Stimulated activated CD8-positive, alpha-beta memory T cell treated with anti-CD3 and anti-CD28 coated beads, Interleukin-7, amount 100 ng/mL, for 1 hour (primary cell): ENCODE measurements at regions not wholly inside any gene's neighbourhood (a gene's known extent, or its start where the extent isn't known, plus 50 kb on each side); places are given as distances from the start of the nearest gene placed in this dataset.

Source experiments
- DNase-seq, 2 donors: peaks; one replicate each; pipeline ENCODE4 v3.0.0-alpha.2; 2020; ENCODE audit warnings: low read depth in 2 of 2

- no peak for DNase-seq
Measured at GRCh38 chr10:29069941-29070340, 218.9 kb upstream of the LYZL1 start.

- no peak for DNase-seq
Measured at GRCh38 chr10:29078919-29079318, 210.0 kb upstream of the LYZL1 start.

- DNase-seq = no peak
Measured at GRCh38 chr10:29081231-29081630, 207.6 kb upstream of the LYZL1 start.

- DNase-seq = no peak
Measured at GRCh38 chr10:29081951-29082685, 206.8 kb upstream of the LYZL1 start.

GRCh38 chr10:29083096-29083495 lies 205.8 kb upstream of the LYZL1 start:
- no peak for DNase-seq

GRCh38 chr10:29084681-29085307 lies 204.1 kb upstream of the LYZL1 start:
- DNase-seq = no peak

- DNase-seq = no peak
Measured at GRCh38 chr10:29089091-29089490, 199.8 kb upstream of the LYZL1 start.

GRCh38 chr10:29096303-29096824 lies 192.5 kb upstream of the LYZL1 start:
- DNase-seq = no peak

- DNase-seq = no peak
Measured at GRCh38 chr10:29098423-29098822, 190.4 kb upstream of the LYZL1 start.

GRCh38 chr10:29099001-29099400 lies 189.9 kb upstream of the LYZL1 start:
- DNase-seq = no peak

- DNase-seq = no peak
Measured at GRCh38 chr10:29099415-29099814, 189.5 kb upstream of the LYZL1 start.

GRCh38 chr10:29100505-29100904 lies 188.4 kb upstream of the LYZL1 start:
- DNase-seq = no peak

GRCh38 chr10:29102233-29102632 lies 186.6 kb upstream of the LYZL1 start:
- no peak for DNase-seq

- DNase-seq = no peak
Measured at GRCh38 chr10:29102636-29103035, 186.2 kb upstream of the LYZL1 start.

- no peak for DNase-seq
Measured at GRCh38 chr10:29104661-29105399, 184.0 kb upstream of the LYZL1 start.

- DNase-seq = no peak
Measured at GRCh38 chr10:29105516-29106215, 183.2 kb upstream of the LYZL1 start.

- no peak for DNase-seq
Measured at GRCh38 chr10:29106287-29106686, 182.6 kb upstream of the LYZL1 start.

- DNase-seq = no peak
Measured at GRCh38 chr10:29107866-29108498, 180.9 kb upstream of the LYZL1 start.

- DNase-seq = no peak
Measured at GRCh38 chr10:29109707-29110571, 178.9 kb upstream of the LYZL1 start.

GRCh38 chr10:29112827-29113615 lies 175.8 kb upstream of the LYZL1 start:
- no peak for DNase-seq
